HL-60 (cell line): ENCODE measurements at regions not wholly inside any gene's neighbourhood (a gene's known extent, or its start where the extent isn't known, plus 50 kb on each side); places are given as distances from the start of the nearest gene placed in this dataset.

Source experiments
- DNase-seq, 2 experiments: peaks; one replicate each; pipeline ENCODE4 v3.0.0-alpha.2; 2010 to 2020; ENCODE audit warnings: low read depth in 1 of 2, low spot score in 1 of 2
- H3K27ac ChIP-seq: fragments of 250-450 bp; sonication (Bioruptor Pico); replicated peaks from 2 replicates; pipeline ENCODE4 v1.5.1; 2020; ENCODE audit warnings: mild to moderate bottlenecking, moderate library complexity
- H3K27me3 ChIP-seq: fragments of 250-450 bp; sonication (Bioruptor Pico); 2 replicates; pipeline ENCODE4 v1.5.1; 2021; ENCODE audit warnings: mild to moderate bottlenecking, moderate library complexity; ENCODE audit not compliant: insufficient read depth, poor library complexity, severe bottlenecking
- H3K4me3 ChIP-seq: replicated peaks from 2 replicates; pipeline ENCODE4 v1.5.1; 2011; ENCODE audit warnings: mild to moderate bottlenecking, control low read depth, low read length; ENCODE audit not compliant: insufficient read depth
- CTCF ChIP-seq: IDR thresholded peaks from one replicate; pipeline ENCODE4 v1.5.1; 2011; ENCODE audit warnings: low read length, control low read depth, inconsistent platforms; ENCODE audit not compliant: insufficient read depth
- GABPA ChIP-seq: IDR thresholded peaks from 2 replicates; pipeline ENCODE4 v1.6.1; 2012; ENCODE audit warnings: low read depth
- POLR2AphosphoS5 ChIP-seq: IDR thresholded peaks from 2 replicates; pipeline ENCODE4 v1.6.1; 2012; ENCODE audit warnings: low read depth
- REST ChIP-seq: IDR thresholded peaks from 2 replicates; pipeline ENCODE4 v1.6.1; 2012; ENCODE audit warnings: low read depth; ENCODE audit not compliant: insufficient replicate concordance
- SPI1 ChIP-seq: IDR thresholded peaks from 2 replicates; pipeline ENCODE4 v1.6.1; 2012; ENCODE audit warnings: low read depth, mild to moderate bottlenecking, borderline replicate concordance

DNA sequence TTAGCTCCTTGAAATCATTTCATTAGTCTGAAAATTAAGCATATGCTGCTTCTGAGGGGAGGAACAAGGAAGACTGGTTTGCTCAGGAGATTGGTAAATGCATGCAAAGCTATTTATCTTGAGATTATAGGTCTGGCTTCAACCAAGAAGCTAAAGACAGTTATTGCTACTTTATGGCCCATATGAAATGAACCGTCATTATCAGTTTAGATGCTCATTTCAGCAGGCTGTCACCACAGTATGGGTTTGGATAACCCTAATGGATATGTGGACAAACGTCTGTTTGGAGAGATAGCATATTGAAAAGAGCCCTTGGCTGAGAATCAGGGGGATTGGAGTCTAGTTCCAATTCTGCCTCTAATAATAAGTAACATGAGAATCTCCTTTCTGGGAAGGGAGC is 922.6 kb downstream of the TUSC7 start:
- DNase-seq, result no peak

GRCh38 chr3:117633207-117633606 is 923.6 kb downstream of the TUSC7 start:
- Histone ChIP-seq H3K27me3 (no peaks in the 10 kb centered on the region), H3K27ac (no peak overlapping the region), H3K4me3 (no peak overlapping the region)
- DNase-seq, result no peak
- TF ChIP-seq GABPA, result no peak
- TF ChIP-seq REST, result no peak
- no peak for TF ChIP-seq POLR2AphosphoS5
- no peak for TF ChIP-seq SPI1
- no peak for TF ChIP-seq CTCF

More for the DNA sequence above, 922.6 kb downstream of the TUSC7 start:
- Histone ChIP-seq H3K27me3 (no peaks in the 10 kb centered on the region), H3K27ac (no peak overlapping the region), H3K4me3 (no peak overlapping the region)
- no peak for TF ChIP-seq POLR2AphosphoS5
- no peak for TF ChIP-seq GABPA
- TF ChIP-seq REST, result no peak
- no peak for TF ChIP-seq CTCF
- TF ChIP-seq SPI1, result no peak

- DNase-seq, result no peak
- no peak overlapping the region for H3K27ac ChIP-seq
- no peaks in the 10 kb centered on the region for H3K27me3 ChIP-seq
- TF ChIP-seq POLR2AphosphoS5 (no peak), CTCF (no peak), REST (no peak), SPI1 (no peak), GABPA (no peak)
- H3K4me3 ChIP-seq, result no peak overlapping the region
Observed at GRCh38 chr3:117637666-117638065, 928.1 kb downstream of the TUSC7 start.
